KOPT-K1 (cell line): ENCODE measurements at regions not wholly inside any gene's neighbourhood (a gene's known extent, or its start where the extent isn't known, plus 50 kb on each side); places are given as distances from the start of the nearest gene placed in this dataset.
"Not testable (repeated sequence)": the region's sequence is repeated elsewhere in the genome, so short reads cannot be mapped to it uniquely, and the experiment has no call there.

Source experiments
- H3K27ac ChIP-seq: fragments of 200-600 bp; sonication (generic); 2 replicates; pipeline ENCODE4 v1.5.1; 2016; ENCODE audit warnings: antibody characterized with exemption, mild to moderate bottlenecking, low read depth, low read length; ENCODE audit not compliant: poor library complexity, severe bottlenecking
- H3K36me3 ChIP-seq: fragments of 200-600 bp; sonication (generic); 2 replicates; pipeline ENCODE4 v1.5.1; 2017; ENCODE audit warnings: antibody characterized with exemption, mild to moderate bottlenecking, low read length, moderate library complexity; ENCODE audit not compliant: insufficient read depth
- H3K9me3 ChIP-seq: fragments of 200-600 bp; sonication (generic); 2 replicates; pipeline ENCODE4 v1.5.1; 2017; ENCODE audit warnings: antibody characterized with exemption, low read length, mild to moderate bottlenecking; ENCODE audit not compliant: insufficient read depth, poor library complexity, severe bottlenecking

DNA sequence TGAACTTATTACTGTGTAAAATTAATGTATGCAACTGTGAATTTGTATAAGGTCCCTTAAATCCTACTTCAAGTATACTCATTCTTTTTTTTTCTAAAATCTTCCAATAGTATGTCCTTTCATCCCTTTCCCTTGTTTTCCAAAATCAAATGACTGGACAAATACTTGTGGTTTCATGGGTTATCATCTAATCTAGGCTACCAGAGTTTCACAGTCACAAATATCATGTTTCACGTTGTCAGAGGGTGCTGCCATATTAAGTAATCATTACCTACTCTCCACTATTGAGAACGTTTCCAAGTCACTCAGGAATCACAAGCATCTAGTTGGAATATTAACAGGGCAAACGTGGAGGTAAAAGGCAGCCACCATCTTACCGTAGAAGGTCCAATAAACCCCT is 1235.0 kb upstream of the TENM3 start:
- Histone ChIP-seq H3K27ac (no peak overlapping the region), H3K9me3 (no peaks in the 10 kb centered on the region), H3K36me3 (no peaks in the 10 kb centered on the region)

DNA sequence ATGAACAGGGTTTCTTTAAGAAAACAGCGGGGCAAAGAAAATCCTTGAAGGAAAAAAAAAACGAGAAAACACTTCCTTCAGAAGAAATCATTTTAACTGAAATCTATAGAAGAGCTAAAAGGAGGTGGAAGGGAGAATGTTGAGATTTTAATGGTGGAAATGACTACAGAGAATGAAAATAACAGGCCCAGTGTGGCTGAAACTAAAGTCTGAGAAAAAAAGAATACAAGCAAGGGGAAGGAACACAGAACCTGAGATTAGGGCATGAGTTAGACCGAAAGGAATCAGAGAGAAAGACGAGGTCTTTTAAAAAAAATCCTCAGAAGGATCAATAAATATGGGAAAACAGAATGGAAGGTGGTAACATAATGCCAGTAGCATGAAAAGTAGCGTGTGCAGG is 1230.0 kb upstream of the TENM3 start:
- H3K9me3 ChIP-seq: no peaks in the 10 kb centered on the region
- H3K36me3 ChIP-seq: no peaks in the 10 kb centered on the region
- H3K27ac ChIP-seq: no peak overlapping the region

DNA sequence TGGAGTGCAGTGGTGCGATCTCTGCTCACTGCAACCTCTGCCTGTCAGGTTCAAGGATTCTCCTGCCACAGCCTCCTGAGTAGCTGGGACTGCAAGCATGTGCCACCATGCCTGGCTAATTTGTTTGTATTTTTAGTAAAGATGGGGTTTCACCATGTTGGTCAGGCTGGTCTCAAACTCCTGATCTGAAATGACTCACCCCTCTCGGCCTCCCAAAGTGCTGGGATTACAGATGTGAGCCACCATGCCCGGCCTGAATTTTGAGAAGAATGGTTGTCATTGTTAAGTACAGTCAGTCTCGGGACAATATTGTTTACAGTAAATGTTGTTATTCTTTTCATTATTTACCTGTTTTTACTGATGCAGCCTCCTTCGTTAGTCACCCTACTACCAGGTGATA is 1226.2 kb upstream of the TENM3 start:
- Histone ChIP-seq H3K36me3 (no peaks in the 10 kb centered on the region), H3K9me3 (no peaks in the 10 kb centered on the region), H3K27ac (no peak overlapping the region)

DNA sequence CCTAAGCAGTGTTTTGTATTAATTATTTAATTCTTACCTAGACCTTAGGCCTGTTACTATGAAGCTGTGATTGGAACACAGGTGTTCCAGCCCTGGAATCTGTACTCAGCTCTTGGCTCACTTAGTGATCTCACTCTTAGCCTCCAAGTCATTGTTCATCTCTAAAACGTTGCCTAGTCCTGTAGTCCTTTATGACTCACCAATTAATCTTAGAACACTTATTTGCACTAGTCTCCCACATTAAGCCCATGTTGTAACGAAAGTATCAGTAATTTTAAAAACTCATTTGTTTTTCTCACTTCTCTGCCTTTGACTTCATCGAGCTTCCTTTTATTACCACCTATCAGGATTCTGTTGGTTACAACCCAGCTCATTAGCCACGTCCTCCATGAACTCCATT is 1224.7 kb upstream of the TENM3 start:
- Histone ChIP-seq H3K27ac (no peak overlapping the region), H3K36me3 (no peaks in the 10 kb centered on the region), H3K9me3 (no peaks in the 10 kb centered on the region)

DNA sequence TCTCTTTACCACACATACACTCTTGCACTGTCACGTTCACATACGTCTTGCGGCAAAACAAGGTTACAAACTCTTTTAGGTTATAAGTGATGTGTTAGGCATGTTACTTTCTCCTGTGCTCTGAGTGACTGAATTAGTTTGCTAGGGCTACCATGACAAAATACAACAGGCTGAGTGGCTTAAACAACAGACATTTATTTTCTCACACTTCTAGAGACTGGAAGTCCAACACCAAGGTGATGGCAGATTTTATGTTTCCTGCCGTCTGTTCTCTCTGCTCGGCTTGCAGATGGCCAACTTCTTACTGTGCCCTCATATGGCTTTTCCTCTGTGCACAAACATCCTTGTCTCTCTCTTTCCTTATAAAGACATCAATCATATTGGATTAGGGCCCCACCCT is 1224.3 kb upstream of the TENM3 start:
- Histone ChIP-seq H3K27ac (no peak overlapping the region), H3K36me3 (no peaks in the 10 kb centered on the region), H3K9me3 (no peaks in the 10 kb centered on the region)

DNA sequence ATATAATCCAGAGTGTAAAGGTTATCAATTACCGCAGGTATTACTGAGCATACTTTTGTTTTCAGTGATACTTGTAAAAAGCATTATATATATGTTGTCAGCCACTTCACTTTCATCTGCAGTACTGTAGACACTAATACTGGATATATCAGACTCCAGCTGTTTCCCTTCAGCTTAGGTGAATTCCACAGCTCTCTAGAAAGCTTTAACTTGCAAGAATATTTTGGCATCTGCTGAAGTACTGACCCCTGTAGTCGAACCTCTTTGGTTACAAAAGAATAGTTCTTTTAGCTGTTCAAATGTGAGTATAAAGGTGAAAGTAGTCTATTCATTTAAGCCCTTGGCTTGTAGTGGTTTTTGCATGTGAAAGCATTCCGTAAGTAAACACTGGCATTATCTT is 1222.7 kb upstream of the TENM3 start:
- Histone ChIP-seq H3K9me3 (no peaks in the 10 kb centered on the region), H3K36me3 (no peaks in the 10 kb centered on the region), H3K27ac (no peak overlapping the region)

DNA sequence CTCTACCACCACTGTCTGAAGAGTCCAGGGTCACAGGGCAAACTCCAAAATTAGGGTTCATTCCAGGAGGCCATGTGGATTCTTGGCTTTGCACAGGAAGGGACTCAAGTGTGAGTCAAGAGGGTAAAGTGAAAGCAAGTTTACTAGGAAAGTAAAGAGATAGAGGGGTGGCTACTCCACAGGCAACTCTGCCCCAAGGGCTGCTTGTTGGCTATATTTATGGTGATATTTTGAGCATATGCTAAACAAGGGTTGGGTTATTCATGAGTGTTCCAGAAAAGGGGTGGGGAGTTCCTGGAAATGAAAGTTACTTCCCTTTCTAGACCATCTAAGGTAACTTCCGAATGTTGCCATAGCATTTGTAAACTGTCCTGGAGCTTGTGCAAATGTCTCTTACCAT is 1222.0 kb upstream of the TENM3 start:
- H3K27ac ChIP-seq: no peak overlapping the region
- H3K9me3 ChIP-seq: no peaks in the 10 kb centered on the region
- H3K36me3 ChIP-seq: no peaks in the 10 kb centered on the region

DNA sequence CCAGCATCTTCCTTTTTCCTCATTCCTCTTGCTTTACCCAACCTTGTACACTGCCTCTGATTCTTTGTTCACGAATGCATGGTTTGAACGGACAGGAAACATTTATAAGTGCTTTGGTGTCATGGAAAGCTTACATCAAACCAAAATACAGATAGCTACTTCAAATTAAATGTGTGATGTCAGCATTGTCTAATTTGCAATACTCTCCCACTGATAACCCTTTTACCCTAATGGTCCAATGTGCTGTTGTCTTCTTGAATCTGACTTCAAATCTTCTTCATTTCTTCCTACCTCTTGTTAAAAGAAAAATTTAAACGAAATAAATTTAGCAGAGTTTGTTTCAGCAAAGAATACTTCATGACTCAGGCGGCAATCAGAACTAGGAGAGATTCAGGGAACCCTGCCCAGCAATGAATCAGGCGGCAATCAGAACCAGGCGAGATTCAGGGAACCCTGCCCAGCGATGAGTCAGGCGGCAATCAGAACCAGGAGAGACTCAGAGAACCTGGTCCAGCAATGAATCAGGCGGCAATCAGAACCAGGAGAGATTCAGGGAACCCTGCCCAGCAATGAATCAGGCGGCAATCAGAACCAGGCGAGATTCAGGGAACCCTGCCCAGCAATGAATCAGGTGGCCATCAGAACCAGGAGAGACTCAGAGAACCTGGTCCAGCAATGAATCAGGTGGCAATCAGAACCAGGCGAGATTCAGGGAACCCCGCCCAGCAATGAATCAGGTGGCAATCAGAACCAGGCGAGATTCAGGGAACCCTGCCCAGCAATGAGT is 1212.9 kb upstream of the TENM3 start:
- not testable (repeated sequence) for H3K27ac ChIP-seq, H3K9me3 ChIP-seq, H3K36me3 ChIP-seq

DNA sequence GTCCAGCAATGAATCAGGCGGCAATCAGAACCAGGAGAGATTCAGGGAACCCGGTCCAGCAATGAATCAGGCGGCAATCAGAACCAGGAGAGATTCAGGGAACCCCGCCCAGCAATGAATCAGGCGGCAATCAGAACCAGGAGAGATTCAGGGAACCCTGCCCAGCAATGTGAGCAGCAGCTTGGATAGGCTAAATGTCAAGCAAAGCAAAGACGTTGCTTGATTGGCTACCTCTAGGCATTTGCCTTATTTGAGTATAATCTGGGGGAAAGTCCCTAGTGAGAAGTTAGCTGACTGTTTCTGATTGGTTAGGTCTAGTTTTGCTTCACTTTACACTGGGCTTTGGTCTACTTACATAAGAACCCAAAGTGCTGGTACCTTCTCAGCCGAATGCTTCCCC is 1212.2 kb upstream of the TENM3 start:
- H3K9me3 ChIP-seq: no peaks in the 10 kb centered on the region
- H3K36me3 ChIP-seq: no peaks in the 10 kb centered on the region
- no peak overlapping the region for H3K27ac ChIP-seq

DNA sequence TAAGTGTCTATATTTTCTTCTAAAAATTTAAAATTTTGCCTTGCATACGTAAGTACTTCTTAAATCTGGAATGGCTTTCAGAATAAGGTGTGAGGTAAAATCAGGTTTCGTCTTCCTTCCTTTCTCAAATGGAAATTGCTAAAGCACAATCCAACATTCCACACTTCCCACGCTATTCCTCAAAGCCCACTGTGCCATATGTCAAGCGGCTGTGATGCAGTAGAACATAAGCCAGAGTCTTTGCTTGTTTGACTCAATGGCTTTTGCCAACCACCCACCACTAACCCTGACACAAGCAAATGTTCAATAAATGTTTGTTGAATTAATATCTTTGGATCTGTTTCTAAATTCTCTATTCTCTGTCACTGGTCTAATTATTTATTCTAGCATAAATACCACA is 1199.7 kb upstream of the TENM3 start:
- H3K9me3 ChIP-seq: no peaks in the 10 kb centered on the region
- no peak overlapping the region for H3K27ac ChIP-seq
- H3K36me3 ChIP-seq: no peaks in the 10 kb centered on the region

DNA sequence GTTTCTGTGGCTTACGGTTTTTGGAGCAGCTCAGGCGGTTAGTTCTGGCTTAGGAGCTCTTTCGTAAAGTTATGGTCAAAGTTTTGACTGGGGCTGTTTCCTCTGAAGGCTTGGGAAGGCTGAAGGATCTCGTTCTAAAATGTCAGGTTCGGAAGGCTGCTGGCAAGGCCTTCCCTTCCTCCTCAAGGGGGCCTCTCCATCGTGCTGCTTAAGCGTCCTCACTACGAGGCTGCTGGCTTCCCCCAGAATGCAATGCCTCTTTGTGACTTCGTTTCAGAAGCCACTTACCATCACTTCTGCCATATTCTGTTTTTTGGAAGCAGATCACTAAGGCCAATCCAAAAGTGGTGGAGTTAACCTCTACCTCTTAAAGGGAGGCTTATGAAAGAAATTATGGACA is 1196.4 kb upstream of the TENM3 start:
- no peaks in the 10 kb centered on the region for H3K9me3 ChIP-seq
- H3K27ac ChIP-seq: no peak overlapping the region
- H3K36me3 ChIP-seq: no peaks in the 10 kb centered on the region

DNA sequence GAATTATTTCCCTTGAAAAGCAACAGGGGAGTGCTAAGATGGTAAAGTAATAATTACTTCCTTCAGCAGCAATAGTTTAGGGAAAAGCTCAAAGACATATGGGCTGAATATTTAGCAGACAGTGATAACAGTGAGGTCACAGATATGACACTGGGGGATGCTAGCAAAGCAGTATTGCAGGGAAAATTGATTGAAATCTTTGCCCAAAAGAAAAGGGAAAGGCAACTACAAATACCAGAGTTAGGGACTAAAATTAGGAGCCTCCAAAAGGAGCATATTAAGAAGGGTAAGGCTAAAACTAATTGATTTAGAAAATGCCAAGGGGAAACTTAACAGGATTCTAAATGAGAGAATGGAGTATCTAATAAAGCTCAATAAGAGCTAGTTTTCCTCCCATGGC is 1191.3 kb upstream of the TENM3 start:
- no peak overlapping the region for H3K27ac ChIP-seq
- H3K36me3 ChIP-seq: no peaks in the 10 kb centered on the region
- no peaks in the 10 kb centered on the region for H3K9me3 ChIP-seq

DNA sequence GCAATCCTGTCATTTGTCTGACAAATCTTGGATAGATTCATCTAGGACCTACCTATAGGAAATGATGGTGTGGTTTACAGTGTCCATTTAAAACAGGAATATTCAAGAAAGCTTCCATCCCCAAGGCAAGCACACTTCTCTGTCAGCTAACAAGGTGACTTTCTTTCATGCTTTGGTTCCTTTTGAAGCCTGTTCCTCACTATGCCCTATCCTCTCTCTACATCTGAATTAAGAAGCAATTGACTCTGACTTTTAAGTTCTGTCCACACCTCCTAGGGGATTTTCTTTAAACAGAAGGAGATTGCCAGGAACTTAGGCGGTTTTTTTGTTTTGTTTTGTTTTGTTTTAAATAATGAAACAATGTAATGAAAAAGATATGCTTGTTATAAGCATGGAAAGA is 1181.4 kb upstream of the TENM3 start:
- H3K27ac ChIP-seq: no peak overlapping the region
- H3K9me3 ChIP-seq: no peaks in the 10 kb centered on the region
- no peaks in the 10 kb centered on the region for H3K36me3 ChIP-seq

DNA sequence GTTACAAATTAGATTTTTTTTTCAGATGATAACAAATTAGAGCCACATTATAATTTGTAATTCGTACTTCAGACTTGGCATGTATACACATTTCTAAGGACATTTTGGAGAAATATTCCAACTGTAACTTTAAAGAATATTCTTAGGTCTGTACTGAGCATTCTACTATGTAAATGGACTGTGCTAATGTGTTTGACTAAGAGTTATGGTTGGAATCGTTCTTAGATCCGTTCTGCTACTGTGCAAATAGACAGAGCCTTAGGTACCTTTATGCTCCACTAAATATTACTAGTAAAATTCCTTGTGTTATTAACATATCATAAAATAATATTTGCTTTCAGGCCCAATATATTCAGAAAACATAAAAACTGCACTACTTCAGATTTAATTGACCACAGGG is 1180.0 kb upstream of the TENM3 start:
- Histone ChIP-seq H3K36me3 (no peaks in the 10 kb centered on the region), H3K27ac (no peak overlapping the region), H3K9me3 (no peaks in the 10 kb centered on the region)

DNA sequence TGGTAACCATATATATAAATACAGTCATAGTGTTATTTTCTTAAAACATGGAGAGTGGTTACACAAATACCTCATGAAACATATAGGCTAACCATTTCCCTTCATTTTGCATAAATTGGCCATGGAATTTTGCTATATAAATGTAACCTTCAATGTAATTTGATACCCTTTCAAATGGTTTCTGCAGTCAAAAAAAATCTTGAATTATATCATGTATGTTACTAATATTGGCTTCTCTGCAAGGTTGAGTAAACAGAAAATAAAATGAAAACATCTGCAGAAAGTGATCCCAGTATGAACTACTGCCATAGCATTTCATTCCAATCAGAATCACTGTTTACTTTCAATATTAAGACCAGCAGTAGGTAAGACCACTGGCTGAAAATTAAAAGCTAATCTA is 1165.9 kb upstream of the TENM3 start:
- Histone ChIP-seq H3K9me3 (no peaks in the 10 kb centered on the region), H3K36me3 (no peaks in the 10 kb centered on the region), H3K27ac (no peak overlapping the region)

DNA sequence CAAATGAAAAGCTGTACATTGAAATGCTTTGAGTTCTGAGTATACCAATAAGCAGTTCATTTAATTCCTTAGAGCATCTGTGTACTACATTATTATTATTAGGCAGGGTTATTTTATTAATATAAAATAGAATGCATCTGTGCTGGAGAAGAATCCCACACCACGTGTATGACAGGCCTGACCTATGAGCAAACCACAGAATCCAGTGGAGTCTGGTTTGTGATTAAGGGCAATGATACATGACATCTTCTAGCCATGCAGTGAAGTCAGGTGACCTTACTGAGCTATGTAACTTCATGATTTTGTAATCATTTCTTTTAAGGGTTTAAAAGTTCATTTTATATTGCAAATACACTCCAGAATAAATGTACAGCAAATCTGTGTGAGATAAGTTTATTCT is 1165.0 kb upstream of the TENM3 start:
- Histone ChIP-seq H3K27ac (no peak overlapping the region), H3K9me3 (no peaks in the 10 kb centered on the region), H3K36me3 (no peaks in the 10 kb centered on the region)
